SK-MEL-5 (cell line): ENCODE measurements at regions not wholly inside any gene's neighbourhood (a gene's known extent, or its start where the extent isn't known, plus 50 kb on each side); places are given as distances from the start of the nearest gene placed in this dataset.
"Not testable (repeated sequence)": the region's sequence is repeated elsewhere in the genome, so short reads cannot be mapped to it uniquely, and the experiment has no call there.

ENCODE experiments used
- DNase-seq: peaks from one replicate; pipeline ENCODE4 v3.0.0-alpha.2; 2016; ENCODE audit warnings: low read depth, low spot score
- in situ Hi-C: cut with HindIII; loops from 2 replicates; pipeline ENCODE4 v1.10.0; 2016; ENCODE audit warnings: low sequenced_read_pairs, high pct_unique_total_duplicates, low pct_unique_long_range_greater_than_20kb

DNA sequence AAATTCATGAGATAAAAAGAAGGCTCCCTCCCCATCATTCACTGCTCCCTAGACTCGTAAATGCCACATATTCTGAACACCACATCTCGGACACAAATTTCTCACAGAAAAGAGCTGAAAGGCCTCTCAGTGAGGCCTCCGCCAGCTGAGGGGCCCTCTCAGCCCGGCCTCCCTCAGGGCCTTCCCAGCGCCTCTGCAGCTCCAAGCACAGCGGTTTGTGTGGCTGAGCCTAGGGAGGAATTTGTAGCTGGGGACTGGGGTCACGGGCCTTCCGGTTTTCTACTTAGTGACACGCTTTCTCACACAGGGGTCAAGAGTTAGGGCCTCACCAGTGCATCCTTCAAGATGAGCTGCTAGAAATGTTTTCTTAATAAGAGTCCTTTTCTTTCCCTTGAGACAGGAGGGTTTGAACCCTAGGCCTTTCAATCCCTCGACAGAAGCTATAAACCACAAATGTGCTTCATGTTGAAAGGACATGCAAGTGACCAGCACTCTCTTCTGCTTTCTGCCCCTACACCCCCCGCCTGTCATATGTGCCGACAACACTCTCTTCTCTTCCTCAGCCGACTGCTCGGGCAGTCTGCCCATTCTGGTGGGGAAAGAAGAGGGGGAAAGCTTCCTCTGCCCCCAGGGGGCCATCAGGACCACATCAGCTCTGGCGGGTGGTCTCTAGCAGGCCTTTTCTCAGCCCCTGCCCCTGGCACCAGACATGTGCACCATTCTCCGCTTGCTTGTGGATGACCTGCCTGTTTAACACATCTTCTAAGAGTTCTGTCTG, 104.9 kb downstream of the CHIC2 start:
- no peak for DNase-seq
- in situ Hi-C loops = no loop called here

DNA sequence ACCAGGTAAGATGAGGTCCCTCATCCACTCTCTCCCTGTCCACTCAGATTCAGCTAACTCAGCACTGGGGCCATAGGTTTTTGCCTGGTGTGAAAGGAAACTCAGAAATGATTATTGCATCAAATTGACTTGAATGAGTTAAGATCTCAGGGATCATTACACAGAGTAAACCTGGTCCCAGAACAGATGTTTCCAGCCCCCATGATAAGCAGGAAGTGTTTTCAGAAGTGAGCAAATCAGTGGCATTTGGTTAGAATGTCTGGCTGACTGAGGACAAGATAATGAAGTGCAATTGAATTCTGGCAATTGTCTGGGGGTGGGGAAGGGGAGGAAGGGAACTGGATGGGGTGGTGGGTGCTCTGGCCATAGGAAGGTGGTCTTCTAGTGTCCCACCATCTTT, 108.0 kb downstream of the CHIC2 start:
- in situ Hi-C loops = no loop called here
- no peak for DNase-seq

DNA sequence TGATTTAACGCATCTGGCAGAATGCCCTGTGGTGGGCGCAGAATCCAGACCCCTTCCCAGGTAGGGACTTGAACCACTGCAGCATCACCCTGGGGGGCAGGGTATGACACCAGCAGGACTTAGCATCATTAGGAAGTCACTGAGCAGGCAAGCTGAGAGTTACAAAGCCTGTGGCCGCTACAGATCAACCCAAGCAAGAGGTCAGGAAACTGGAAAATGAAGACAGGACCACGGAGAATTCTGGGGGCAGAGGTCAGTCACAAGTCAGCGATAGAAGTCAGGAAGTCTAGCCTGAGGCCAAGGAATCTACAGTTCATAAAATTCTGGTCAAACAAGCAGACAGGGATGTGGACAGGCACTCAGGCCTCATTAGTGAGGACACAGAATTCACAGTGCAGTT, 108.4 kb downstream of the CHIC2 start:
- in situ Hi-C loops = no loop called here
- no peak for DNase-seq

DNA sequence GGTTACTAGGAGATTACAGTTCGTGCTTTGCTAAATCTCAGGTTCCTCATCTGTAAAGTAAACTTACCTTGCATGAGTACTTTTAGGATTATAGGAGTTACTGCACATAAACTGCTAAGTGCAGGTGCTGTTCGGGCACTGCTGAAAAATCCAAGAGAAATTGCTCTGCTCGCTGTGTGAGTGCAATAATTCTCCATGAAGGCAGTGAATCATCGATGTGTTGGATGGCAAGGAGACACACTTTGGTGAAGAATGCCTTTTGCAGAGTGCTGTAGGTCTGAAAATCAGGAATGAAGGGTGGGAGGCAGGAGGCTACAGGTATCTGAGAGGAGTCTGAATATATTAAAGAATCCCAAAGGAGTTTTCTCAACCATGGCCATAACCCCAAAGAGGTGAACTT, 113.0 kb downstream of the CHIC2 start:
- in situ Hi-C loops = no loop called here
- DNase-seq = no peak

DNA sequence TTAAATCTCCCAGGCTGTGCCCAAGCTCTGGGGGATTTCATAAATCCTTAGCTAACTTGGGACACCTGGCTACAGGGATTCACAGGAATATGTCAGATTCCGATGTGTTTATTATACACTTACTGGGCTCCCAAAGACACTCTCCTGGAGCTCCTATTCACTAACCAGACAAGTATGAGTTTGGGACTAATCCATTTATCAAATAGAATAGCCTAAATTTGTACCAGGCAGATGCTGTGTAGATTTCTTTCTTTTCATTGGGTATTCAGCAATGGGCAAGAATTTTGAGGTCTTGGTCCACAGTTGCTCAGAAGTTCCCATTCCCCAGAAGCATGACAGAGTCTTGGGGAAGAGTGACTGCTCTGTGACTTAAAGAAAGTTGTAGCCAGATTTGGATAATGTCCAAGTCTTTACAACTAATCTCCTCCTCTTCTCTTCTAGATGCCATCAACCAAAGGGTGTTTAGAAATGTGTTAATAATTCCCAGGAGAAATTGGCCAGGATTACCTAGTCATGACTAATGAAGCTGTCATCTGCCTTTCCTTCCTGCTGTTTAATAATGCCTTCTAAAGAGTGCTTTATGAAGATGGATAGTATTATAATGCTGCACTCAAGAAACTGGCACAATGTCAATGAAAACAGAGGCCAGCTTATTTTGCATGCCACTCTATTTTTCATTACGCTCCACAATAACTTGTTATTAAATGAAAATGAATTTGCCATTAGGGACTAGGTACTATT, 120.9 kb downstream of the CHIC2 start:
- no peak for DNase-seq
- in situ Hi-C loops = no loop called here

DNA sequence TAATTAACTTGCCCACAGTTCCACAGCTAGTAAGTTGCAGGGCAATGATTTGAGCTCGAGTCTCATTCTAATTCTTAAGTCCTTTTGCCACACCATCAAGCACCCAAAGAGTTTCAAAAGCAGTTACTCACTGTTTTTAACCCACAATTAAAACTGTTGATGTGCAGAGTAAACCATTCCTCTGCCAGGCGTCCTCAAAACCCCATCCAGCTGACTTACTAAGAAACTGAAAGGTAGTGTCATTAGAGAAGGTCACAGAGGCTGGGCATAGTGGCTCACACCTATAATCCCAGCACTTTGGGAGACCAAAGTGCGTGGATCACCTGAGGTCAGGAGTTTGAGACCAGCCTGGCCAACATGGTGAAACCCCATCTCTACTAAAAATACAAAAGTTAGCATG, 121.7 kb downstream of the CHIC2 start:
- in situ Hi-C loops = no loop called here
- no peak for DNase-seq

DNA sequence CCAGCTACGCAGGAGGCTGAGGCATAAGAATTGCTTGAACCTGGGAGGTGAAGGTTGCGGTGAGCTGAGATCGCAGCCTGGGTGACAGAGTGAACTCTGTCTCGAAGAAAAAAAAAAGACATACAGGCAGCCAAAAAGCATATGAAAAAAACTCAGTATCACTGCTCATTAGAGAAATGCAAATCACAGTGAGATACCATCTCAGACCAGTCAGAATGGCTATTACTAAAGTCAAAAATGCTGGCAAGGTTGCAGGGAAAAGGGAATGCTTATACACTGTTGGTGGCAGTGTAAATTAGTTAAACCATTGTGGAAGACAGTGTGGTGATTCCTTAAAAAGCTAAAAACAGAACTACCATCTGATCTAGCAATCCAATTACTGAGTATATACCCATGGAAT, 123.1 kb downstream of the CHIC2 start:
- no peak for DNase-seq
- in situ Hi-C loops = no loop called here

DNA sequence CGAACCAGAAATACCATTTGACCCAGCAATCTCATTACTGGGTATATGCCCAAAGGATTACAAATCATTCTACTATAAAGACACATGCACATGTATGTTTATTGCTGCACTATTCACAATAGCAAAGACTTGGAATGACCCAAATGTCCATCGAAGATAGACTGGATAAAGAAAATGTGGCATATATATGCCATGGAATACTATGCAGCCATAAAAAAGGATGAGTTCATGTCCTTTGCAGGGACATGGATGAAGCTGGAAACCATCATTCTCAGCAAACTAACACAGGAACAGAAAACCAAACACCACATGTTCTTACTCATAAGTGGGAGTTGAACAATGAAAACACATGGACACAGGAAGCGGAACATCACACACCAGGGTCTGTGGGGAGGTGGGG, 124.5 kb downstream of the CHIC2 start:
- DNase-seq, in situ Hi-C loops: not testable (repeated sequence)

DNA sequence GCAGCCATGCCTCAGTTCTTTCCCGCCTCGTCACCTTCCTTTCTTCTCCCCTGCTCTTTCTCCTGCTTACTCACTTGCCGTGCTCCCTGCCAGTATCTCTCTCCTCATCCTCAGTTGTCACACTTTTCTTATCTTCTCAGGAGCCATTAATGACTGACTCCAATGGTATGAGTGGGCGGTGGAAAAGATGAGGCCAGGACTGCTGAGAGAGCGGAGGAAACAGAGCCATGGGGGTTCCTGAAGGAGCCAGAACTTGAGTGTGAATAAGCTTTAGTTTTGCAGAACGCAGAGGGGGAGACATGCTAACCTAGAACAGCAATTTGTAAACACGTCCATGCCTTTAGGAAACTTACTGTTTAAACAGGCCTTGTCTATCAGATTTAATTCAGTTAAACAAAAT, 126.5 kb downstream of the CHIC2 start:
- in situ Hi-C loops = no loop called here
- DNase-seq = no peak

DNA sequence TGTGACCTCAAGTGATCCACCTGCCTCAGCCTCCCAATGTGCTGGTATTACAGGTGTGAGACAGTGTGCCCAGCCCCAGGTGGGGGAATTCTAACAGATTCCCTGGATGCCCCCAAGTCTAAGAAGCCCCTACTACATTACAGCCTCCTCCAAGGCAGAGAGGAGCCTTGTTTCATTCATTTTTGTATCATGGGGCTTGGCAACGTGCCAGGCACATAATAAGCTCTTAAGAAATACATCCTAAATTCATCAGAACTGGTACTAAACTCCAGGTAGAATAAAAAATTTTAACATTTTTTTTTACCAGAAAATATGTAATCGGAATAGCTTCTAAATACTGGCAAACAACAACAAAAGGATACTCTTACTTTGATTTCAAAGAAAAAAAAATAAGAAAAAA, 127.1 kb downstream of the CHIC2 start:
- in situ Hi-C loops = no loop called here

DNA sequence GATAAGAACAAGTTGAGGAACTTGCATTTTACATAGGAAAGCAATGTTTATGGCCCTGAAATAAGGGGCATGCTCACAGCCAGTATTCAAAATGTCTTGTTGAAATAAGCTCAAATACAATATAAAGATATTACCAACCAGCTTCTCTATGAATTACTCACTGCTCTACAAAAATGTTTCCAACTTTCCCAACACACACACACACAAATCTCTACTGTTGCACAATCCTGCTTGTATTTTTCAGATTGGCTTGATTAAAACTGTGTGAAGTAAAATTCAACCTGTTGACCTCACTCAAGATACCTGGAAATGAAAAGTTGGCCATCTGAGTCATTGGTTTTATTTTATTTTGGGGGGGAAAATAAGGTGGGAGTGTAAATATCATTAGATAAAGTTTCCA, 128.6 kb downstream of the CHIC2 start:
- no peak for DNase-seq

More for the DNA sequence above, 127.1 kb downstream of the CHIC2 start:
- DNase-seq = no peak

DNA sequence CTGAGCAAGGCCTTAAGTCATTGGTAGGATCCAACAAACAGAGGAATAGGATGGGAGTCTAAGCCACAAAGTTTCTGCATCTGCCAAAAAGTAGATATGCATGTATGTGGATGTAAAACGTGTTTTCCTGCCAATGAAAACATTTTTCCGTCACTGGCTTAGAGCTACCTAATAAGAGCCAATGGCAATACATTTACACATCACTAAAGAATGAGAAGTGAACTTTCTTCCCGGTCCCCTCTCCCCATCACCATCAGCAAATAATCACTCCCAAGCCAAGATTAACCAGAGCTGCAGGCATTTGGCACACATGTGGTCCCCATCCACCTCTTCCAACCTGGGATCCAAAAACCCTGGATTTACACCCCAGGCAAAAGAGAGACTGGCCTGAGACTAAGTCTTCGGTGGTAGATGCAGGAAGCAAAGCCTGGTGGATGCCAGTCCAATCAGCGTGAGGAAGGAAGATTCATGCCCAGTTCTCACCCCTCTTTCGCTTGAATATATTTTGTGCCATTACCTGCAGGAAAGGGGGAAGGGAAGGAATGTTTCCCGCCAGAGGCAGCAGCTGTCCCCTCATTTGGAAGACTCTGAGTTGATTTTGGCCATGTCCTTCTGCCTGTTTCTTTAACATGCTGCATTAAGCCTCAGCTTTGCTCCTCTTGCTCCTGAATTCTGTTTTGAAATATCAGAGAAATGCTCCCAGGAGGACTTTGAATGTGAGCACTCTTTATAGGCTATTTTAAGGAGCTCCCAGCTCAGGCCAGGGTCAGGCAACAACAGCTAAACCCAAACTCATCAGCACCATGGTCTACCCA, 131.4 kb downstream of the CHIC2 start:
- no peak for DNase-seq
- in situ Hi-C loops = no loop called here

More for the DNA sequence above, 128.6 kb downstream of the CHIC2 start:
- in situ Hi-C loops = no loop called here

DNA sequence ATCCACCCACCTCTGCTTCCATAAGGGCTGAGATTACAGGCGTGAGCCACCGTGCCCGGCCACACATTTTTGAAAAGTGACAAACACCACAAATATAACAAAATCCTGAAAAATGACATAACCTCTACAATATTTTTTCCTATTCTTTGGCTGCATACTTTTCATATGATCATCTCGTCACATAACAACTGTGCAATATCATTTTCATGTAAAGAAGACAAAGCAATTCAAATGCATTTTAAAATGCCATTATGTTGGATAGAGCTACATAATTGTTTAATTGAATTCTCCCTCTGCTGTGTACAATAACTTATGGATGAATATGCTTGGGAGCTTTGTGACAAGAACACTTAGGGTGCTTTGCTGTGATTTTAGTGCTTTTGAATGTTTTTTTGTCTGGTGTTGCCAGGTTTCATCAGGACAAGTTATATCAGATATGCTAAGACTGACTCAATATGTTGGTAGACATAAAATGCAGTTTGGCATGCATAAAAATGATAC, 132.9 kb downstream of the CHIC2 start:
- in situ Hi-C loops = no loop called here
- DNase-seq = no peak

DNA sequence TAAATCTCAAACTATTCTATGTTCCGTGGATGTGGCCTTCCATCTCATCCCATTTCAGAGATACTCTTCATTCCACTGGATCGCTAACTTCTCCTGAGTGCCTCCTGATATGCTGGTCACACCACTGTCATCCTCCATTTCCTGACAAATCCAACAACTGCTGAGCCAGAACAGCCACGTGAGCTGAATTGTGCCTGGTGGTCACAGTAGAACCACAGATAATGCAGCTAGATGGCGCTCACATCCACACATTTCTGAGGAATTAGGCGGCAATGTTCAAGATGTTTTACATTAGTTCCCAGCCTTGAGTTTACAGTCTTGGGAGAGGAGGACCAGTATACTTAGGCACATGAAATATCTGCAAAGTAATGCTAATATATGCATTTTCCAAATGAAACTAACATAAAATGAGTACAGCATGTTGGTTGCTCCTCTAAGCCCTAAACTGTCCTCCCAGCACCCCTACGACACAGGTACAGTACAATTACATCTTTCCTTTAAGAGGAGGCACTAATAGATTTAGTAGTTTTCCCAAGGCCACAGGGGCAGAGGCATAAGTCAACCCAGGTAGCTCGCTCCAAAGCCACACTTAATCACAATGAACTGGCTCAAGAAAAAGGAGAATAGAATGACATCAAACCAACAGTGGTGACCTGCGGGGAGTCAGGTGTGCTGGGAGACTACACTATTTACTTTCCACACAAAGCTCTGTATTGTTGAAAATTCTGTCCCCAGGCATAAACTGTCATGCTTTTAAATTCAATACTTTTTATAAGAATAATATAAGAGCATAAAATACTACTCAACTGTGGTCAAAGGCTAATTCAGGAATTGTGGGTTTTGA, 134.2 kb downstream of the CHIC2 start:
- peak; percentile 86 for DNase-seq
- in situ Hi-C loops = no loop called here

DNA sequence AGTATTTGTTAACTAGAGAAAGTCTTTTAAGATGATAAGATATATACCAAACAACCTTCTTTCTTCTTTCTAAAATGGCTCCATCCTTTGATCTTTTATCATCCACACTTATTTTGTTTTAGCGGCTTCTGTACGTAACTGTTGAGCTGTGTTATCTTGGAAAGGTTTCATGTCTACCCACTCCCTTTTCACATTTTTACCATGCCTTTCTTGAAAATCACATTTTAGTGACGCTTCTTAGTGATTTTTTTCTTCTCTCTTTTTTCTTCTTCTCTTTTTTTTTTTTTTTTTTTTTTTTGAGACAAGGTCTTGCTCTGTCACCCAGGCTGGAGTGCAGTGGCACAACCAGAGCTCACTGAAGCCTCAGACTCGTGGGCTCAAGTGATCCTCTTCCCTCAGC, 135.1 kb downstream of the CHIC2 start:
- in situ Hi-C loops = no loop called here
- no peak for DNase-seq

DNA sequence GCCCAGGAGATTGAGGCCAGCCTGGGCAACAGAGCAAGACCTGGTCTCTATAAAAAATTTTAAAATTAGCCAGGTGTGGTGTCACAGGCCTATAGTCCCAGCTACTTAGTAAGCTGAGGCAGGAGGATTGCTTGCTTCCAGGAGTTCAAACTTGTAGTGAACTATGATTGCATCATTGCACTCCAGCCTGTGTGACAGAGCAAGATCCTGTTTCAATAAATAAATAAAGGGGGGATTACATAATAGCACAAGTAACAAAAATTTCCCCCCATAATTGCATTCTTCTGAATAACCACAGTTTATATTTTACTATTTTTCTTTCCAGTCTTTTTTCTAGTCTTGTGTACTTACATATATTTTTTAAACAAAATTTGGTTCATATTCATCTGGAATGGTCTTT, 135.6 kb downstream of the CHIC2 start:
- no peak for DNase-seq
- in situ Hi-C loops = no loop called here

DNA sequence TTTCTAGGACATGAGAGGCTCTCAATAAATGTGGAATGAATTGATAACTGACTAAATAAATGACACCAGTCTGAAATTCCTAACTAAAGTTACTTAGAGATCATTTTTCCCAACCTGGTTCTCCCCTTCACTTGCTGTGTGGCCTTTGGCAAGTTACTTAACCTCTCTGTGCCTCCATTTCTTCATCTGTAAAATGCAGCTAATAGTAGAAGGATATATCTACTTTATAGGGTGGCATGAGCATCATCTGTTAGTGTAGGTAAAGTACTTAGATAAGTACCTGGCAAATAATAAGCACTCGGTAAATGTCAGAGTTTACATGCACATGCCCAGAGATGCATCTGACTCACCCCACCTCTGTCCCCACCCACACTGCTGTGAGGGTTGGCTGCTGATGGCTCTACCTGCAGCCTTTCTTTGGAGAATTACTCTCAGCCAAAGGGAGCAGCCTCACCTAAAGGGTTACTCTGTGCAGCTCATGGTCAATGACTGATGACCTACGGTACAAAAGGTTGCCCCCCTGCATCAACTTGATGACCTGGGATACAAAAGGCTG, 139.3 kb downstream of the CHIC2 start:
- in situ Hi-C loops = no loop called here

More for the DNA sequence above, 139.3 kb downstream of the CHIC2 start:
- no peak for DNase-seq
